ENCODE measurements at regions not wholly inside any gene's neighbourhood (a gene's known extent, or its start where the extent isn't known, plus 50 kb on each side); places are given as distances from the start of the nearest gene placed in this dataset.

- TF ChIP-seq CTCF (IDR thresholded peaks at IDR 0.05) = no peak
- no peak for TF ChIP-seq POLR2A (IDR thresholded peaks at IDR 0.05)
These were observed 991.2 kb downstream of the FLRT2 start for GRCh38 chr14:86521031-86521730.
